Mucosa of rectum (tissue), 2 donors: ENCODE measurements at regions not wholly inside any gene's neighbourhood (a gene's known extent, or its start where the extent isn't known, plus 50 kb on each side); places are given as distances from the start of the nearest gene placed in this dataset.

Experiments used
- H3K27ac ChIP-seq, 2 donors: one replicate each; pipeline ENCODE4 v1.7.0; 2013; ENCODE audit warnings: inconsistent platforms in 2 of 2, low read depth in 2 of 2, low read length in 2 of 2
- H3K27me3 ChIP-seq, 2 donors: one replicate each; pipeline ENCODE4 v1.7.0; 2013; ENCODE audit warnings: low read length in 2 of 2; ENCODE audit not compliant: control insufficient read depth in 2 of 2, insufficient read depth in 2 of 2
- H3K36me3 ChIP-seq, 2 donors: one replicate each; pipeline ENCODE4 v1.7.0; 2013; ENCODE audit warnings: low read length in 2 of 2; ENCODE audit not compliant: control insufficient read depth in 2 of 2, insufficient read depth in 2 of 2
- H3K4me1 ChIP-seq, 2 donors: one replicate each; pipeline ENCODE4 v1.7.0; 2013; ENCODE audit warnings: low read length in 2 of 2, mild to moderate bottlenecking in 1 of 2; ENCODE audit not compliant: control insufficient read depth in 2 of 2, insufficient read depth in 2 of 2
- H3K4me3 ChIP-seq, 2 donors: one replicate each; pipeline ENCODE4 v1.7.0; 2013; ENCODE audit warnings: low read length in 2 of 2
- H3K9ac ChIP-seq, 2 donors: one replicate each; pipeline ENCODE4 v1.7.0; 2013; ENCODE audit warnings: low read length in 2 of 2, low read depth in 1 of 2, mild to moderate bottlenecking in 1 of 2
- H3K9me3 ChIP-seq, 2 donors: one replicate each; pipeline ENCODE4 v1.7.0; 2013; ENCODE audit warnings: low read length in 2 of 2; ENCODE audit not compliant: control insufficient read depth in 2 of 2
- donor health status: healthy.
- donor health status: Normal muscosa, but diverticular disease.

- no peaks in the 10 kb centered on the region for H3K36me3 ChIP-seq
- H3K4me3 ChIP-seq, result no peak overlapping the region
- no peaks in the 10 kb centered on the region for H3K27me3 ChIP-seq
- H3K4me1 ChIP-seq, result no peaks in the 10 kb centered on the region
- no peak overlapping the region for H3K27ac ChIP-seq
- no peaks in the 10 kb centered on the region for H3K9me3 ChIP-seq
- no peak overlapping the region for H3K9ac ChIP-seq
Observed at GRCh38 chr2:58557176-58557575, 316.1 kb upstream of the FANCL start.

GRCh38 chr2:58553937-58554336, 312.8 kb upstream of the FANCL start:
- no peaks in the 10 kb centered on the region for H3K27me3 ChIP-seq
- H3K4me3 ChIP-seq, result no peak overlapping the region
- H3K9ac ChIP-seq, result no peak overlapping the region
- H3K4me1 ChIP-seq, result no peaks in the 10 kb centered on the region
- no peak overlapping the region for H3K27ac ChIP-seq
- no peaks in the 10 kb centered on the region for H3K36me3 ChIP-seq
- H3K9me3 ChIP-seq, result no peaks in the 10 kb centered on the region

GRCh38 chr2:58553522-58553921, 312.4 kb upstream of the FANCL start:
- no peak overlapping the region for H3K27ac ChIP-seq

GRCh38 chr2:58545300-58546280, 304.5 kb upstream of the FANCL start:
- Histone ChIP-seq H3K4me3 (no peak overlapping the region), H3K4me1 (no peaks in the 10 kb centered on the region), H3K9ac (no peak overlapping the region), H3K9me3 (no peaks in the 10 kb centered on the region), H3K36me3 (no peaks in the 10 kb centered on the region), H3K27ac (no peak overlapping the region), H3K27me3 (no peaks in the 10 kb centered on the region)

More at GRCh38 chr2:58553522-58553921, 312.4 kb upstream of the FANCL start:
- H3K36me3 ChIP-seq, result no peaks in the 10 kb centered on the region
- no peaks in the 10 kb centered on the region for H3K27me3 ChIP-seq
- H3K4me3 ChIP-seq, result no peak overlapping the region
- H3K9ac ChIP-seq, result no peak overlapping the region
- H3K9me3 ChIP-seq, result no peaks in the 10 kb centered on the region
- H3K4me1 ChIP-seq, result no peaks in the 10 kb centered on the region

GRCh38 chr2:58543442-58543841, 302.3 kb upstream of the FANCL start:
- H3K27me3 ChIP-seq, result no peaks in the 10 kb centered on the region
- H3K9me3 ChIP-seq, result no peaks in the 10 kb centered on the region
- no peaks in the 10 kb centered on the region for H3K36me3 ChIP-seq
- H3K4me3 ChIP-seq, result no peak overlapping the region
- no peak overlapping the region for H3K9ac ChIP-seq
- H3K4me1 ChIP-seq, result no peaks in the 10 kb centered on the region
- H3K27ac ChIP-seq, result no peak overlapping the region

GRCh38 chr2:58541511-58541910, 300.4 kb upstream of the FANCL start:
- H3K4me3 ChIP-seq, result no peak overlapping the region

GRCh38 chr2:58540681-58541080, 299.6 kb upstream of the FANCL start:
- H3K27me3 ChIP-seq, result no peaks in the 10 kb centered on the region
- H3K9me3 ChIP-seq, result no peaks in the 10 kb centered on the region
- no peak overlapping the region for H3K4me3 ChIP-seq
- no peaks in the 10 kb centered on the region for H3K4me1 ChIP-seq
- H3K9ac ChIP-seq, result no peak overlapping the region
- no peak overlapping the region for H3K27ac ChIP-seq
- H3K36me3 ChIP-seq, result no peaks in the 10 kb centered on the region

More at GRCh38 chr2:58541511-58541910, 300.4 kb upstream of the FANCL start:
- no peaks in the 10 kb centered on the region for H3K36me3 ChIP-seq
- H3K9ac ChIP-seq, result no peak overlapping the region
- no peaks in the 10 kb centered on the region for H3K4me1 ChIP-seq
- no peaks in the 10 kb centered on the region for H3K9me3 ChIP-seq
- H3K27ac ChIP-seq, result no peak overlapping the region
- no peaks in the 10 kb centered on the region for H3K27me3 ChIP-seq

GRCh38 chr2:58539973-58540372, 298.8 kb upstream of the FANCL start:
- H3K36me3 ChIP-seq, result no peaks in the 10 kb centered on the region
- H3K4me3 ChIP-seq, result no peak overlapping the region
- no peaks in the 10 kb centered on the region for H3K9me3 ChIP-seq
- H3K27ac ChIP-seq, result no peak overlapping the region
- H3K27me3 ChIP-seq, result no peaks in the 10 kb centered on the region
- no peak overlapping the region for H3K9ac ChIP-seq
- no peaks in the 10 kb centered on the region for H3K4me1 ChIP-seq

- Histone ChIP-seq H3K9ac (no peak overlapping the region), H3K27ac (no peak overlapping the region), H3K4me1 (no peaks in the 10 kb centered on the region), H3K36me3 (no peaks in the 10 kb centered on the region), H3K4me3 (no peak overlapping the region), H3K9me3 (no peaks in the 10 kb centered on the region), H3K27me3 (no peaks in the 10 kb centered on the region)
Observed at GRCh38 chr2:58535990-58536389, 294.9 kb upstream of the FANCL start.

- Histone ChIP-seq H3K4me1 (no peaks in the 10 kb centered on the region), H3K9me3 (no peaks in the 10 kb centered on the region), H3K4me3 (no peak overlapping the region), H3K9ac (no peak overlapping the region), H3K27ac (no peak overlapping the region), H3K36me3 (no peaks in the 10 kb centered on the region), H3K27me3 (no peaks in the 10 kb centered on the region)
Observed at GRCh38 chr2:58535182-58535581, 294.1 kb upstream of the FANCL start.
